Astrocyte of the spinal cord (primary cell): ENCODE measurements at regions not wholly inside any gene's neighbourhood (a gene's known extent, or its start where the extent isn't known, plus 50 kb on each side); places are given as distances from the start of the nearest gene placed in this dataset.
A peak's percentile ranks its signal among the peaks of the same experiment; 100 is the strongest.

ENCODE experiments used
- DNase-seq: peaks from one replicate; pipeline ENCODE4 v3.0.0; 2011; ENCODE audit warnings: low read depth, low spot score
- H3K4me3 ChIP-seq: 2 replicates; pipeline ENCODE4 v1.5.1; 2011; ENCODE audit warnings: low read depth, mild to moderate bottlenecking, low read length, moderate library complexity
- in situ Hi-C: cut with HindIII; loops from 2 replicates; pipeline ENCODE4 v1.10.0; 2017; ENCODE audit warnings: low sequenced_read_pairs
- TF ChIP-seq, protein P1 (sequence below): IDR thresholded peaks from 2 replicates; pipeline ENCODE4 v1.5.1; 2012; ENCODE audit warnings: low read depth, mild to moderate bottlenecking, low read length, inconsistent platforms

DNA sequence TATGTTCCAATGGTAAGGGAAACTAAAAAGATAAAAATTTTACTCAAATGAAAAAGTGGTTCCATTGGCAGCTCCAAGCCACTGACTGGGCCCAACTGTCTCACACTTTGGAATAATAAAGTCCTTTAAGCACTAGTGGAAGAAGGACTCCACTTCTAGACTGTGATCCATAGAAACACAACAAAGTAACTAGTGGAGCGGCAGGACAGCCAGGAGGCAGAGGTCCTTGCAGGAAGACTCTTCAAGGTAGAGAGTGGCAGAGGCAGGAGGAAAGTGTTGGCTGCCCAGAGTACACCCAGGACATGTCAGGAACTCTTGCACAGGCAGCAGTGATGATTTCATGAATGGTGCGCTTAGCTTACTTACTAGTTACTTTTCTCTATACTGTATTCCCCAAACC, 65.0 kb upstream of the CCN6 start:
- in situ Hi-C loops: no loop called here
- TF ChIP-seq, protein P1, sequence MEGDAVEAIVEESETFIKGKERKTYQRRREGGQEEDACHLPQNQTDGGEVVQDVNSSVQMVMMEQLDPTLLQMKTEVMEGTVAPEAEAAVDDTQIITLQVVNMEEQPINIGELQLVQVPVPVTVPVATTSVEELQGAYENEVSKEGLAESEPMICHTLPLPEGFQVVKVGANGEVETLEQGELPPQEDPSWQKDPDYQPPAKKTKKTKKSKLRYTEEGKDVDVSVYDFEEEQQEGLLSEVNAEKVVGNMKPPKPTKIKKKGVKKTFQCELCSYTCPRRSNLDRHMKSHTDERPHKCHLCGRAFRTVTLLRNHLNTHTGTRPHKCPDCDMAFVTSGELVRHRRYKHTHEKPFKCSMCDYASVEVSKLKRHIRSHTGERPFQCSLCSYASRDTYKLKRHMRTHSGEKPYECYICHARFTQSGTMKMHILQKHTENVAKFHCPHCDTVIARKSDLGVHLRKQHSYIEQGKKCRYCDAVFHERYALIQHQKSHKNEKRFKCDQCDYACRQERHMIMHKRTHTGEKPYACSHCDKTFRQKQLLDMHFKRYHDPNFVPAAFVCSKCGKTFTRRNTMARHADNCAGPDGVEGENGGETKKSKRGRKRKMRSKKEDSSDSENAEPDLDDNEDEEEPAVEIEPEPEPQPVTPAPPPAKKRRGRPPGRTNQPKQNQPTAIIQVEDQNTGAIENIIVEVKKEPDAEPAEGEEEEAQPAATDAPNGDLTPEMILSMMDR: no peak
- H3K4me3 ChIP-seq: no peak overlapping the region
- DNase-seq: no peak

DNA sequence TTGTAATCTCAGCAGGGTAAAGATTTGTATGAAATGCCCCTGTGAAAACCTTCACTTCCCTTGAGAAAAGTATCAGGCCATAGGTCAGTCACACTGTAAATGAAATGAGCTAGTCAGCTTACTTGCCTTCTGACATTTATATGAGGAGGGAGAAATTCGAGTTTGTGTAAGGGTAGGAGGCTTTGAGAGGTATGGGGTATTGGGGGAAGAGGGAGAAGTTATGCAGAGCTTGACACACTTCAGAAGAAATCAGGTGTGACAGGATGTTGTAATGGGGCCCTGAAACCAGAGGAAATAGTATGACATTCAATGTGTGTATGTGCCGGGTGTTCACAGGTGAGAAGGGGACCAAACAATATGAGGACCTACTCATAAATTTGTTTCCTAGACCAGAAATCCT, 64.2 kb upstream of the CCN6 start:
- in situ Hi-C loops: no loop called here
- H3K4me3 ChIP-seq: no peak overlapping the region
- TF ChIP-seq, protein P1: no peak
- no peak for DNase-seq

DNA sequence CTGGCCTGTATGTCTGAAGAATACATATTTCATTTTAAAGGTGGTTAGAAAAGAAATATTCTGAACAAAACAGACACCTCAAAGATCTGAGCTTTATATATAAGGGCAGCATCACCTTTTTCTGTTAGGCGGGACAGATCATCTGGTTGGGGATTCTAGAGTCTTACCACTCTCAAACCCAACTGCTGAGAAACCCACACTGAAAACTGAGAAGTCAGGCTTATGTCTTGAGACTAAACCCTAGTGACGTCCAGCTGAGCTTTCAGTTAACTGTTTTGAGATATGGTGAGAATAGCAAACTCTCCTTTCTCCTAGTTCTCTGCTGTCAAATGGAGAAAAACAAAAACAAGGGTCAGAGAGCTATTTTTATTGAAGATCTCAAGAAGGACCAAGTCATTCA, 63.7 kb upstream of the CCN6 start:
- TF ChIP-seq, protein P1: no peak
- in situ Hi-C loops: no loop called here
- H3K4me3 ChIP-seq: no peak overlapping the region
- no peak for DNase-seq

DNA sequence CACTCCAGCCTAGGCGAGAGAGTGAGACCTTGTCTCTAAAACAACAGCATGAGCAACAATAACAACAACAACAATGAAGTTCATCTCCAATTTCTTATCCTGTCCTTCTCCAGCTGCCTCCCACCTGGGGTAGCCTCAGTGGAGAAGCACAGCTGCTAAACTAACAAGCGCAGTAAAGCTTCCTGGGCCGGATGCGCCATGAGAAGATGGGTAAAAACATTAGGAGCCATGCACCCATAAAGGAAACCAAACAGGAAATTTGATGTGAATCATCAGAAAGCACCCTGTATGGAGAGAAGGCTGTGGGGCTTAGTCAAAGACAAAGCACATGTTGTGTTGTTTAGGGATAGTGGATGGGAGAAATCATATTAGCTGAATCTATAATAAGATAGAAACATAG, 61.1 kb upstream of the CCN6 start:
- TF ChIP-seq, protein P1: no peak
- peak; percentile 55 for DNase-seq
- in situ Hi-C loops: no loop called here
- no peak overlapping the region for H3K4me3 ChIP-seq

DNA sequence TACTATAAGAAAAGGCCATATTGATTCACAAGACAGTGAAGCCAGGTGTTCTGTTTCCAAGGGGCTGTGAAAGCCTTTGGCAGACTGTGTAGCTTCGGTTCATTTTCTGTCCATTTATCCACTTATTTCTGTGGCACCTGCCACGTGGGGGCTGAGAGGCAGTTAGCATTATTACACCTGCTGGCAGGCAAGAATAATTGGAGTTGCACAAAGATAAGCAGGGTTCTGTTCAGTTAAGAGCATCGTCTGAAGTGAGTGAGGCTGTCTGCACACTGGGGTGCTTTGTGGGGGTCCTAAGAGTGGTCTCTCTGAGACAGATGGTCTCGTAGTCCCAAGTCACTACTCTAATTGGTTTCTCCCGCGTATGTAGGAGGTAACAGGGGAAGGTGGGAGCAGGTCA, 60.6 kb upstream of the CCN6 start:
- TF ChIP-seq, protein P1: no peak
- no peak overlapping the region for H3K4me3 ChIP-seq
- DNase-seq: no peak
- in situ Hi-C loops: no loop called here

DNA sequence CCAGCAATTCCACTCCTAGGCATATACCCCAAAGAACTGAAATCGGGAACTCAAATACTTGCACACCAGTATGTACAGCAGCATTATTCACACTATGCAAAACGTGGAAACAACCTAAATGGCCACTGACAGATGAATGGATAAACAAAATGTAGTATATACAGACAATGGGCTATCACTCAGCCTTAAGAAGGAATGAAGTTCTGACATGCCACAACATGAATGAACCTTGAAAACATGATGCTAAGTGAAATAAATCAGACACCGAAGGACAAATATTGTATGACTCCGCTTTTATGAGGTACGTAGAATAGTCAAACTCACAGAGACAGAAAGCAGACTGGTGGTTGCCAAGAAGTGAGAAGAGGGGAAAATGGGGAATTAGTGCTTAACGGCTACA, 59.1 kb upstream of the CCN6 start:
- in situ Hi-C loops: no loop called here
- H3K4me3 ChIP-seq: no peak overlapping the region
- TF ChIP-seq, protein P1: no peak
- DNase-seq: no peak

DNA sequence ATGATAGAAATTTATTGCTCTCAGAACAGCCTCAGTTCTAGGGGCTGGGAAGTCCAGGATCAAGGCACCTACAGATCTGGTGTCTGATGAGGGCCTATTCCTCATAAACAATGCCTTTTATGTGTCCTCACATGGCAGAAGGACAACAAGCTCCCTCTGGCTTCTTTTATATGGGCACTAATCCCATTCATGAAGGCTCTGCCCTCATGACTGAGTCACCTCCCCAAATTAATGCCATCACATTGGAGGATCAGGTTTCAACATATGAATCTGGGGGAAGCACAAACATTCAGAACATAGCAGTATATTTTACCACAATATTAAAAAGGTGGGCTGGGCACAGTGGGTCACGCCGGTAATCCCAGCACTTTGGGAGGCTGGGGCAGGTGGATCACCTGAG, 58.5 kb upstream of the CCN6 start:
- DNase-seq: peak; percentile 25
- H3K4me3 ChIP-seq: no peak overlapping the region
- in situ Hi-C loops: no loop called here
- TF ChIP-seq, protein P1: no peak
